ENCODE measurements at regions not wholly inside any gene's neighbourhood (a gene's known extent, or its start where the extent isn't known, plus 50 kb on each side); places are given as distances from the start of the nearest gene placed in this dataset.
"Not testable (repeated sequence)": the region's sequence is repeated elsewhere in the genome, so short reads cannot be mapped to it uniquely, and the experiment has no call there.

- no peak for ATAC-seq
- TF ChIP-seq POU6F1 (CRISPR knock-in tag; IDR thresholded peaks at IDR 0.05; ENCODE audit: borderline replicate concordance, low read depth) = no peak
- TF ChIP-seq TCF4 (CRISPR knock-in tag; IDR thresholded peaks at IDR 0.05; ENCODE audit: borderline replicate concordance) = no peak
- no peak for TF ChIP-seq ESRRG (CRISPR knock-in tag; IDR thresholded peaks at IDR 0.05)
- no peak for TF ChIP-seq RARB (CRISPR knock-in tag; IDR thresholded peaks at IDR 0.05)
- TF ChIP-seq CSDC2 (CRISPR knock-in tag; IDR thresholded peaks at IDR 0.05) = no peak
- no peak for TF ChIP-seq ISL1 (CRISPR knock-in tag; IDR thresholded peaks at IDR 0.05)
- no peak for TF ChIP-seq ZNF70 (CRISPR knock-in tag; IDR thresholded peaks at IDR 0.05)
- TF ChIP-seq ZNF565 (CRISPR knock-in tag; conservative IDR thresholded peaks at IDR 0.05; ENCODE audit: low read depth) = no peak
- no peak for TF ChIP-seq SNAI2 (CRISPR knock-in tag; IDR thresholded peaks at IDR 0.05)
- no peak for TF ChIP-seq PPARA (CRISPR knock-in tag; IDR thresholded peaks at IDR 0.05; ENCODE audit: borderline replicate concordance)
- no peak for TF ChIP-seq ARNTL (CRISPR knock-in tag; IDR thresholded peaks at IDR 0.05; ENCODE audit: borderline replicate concordance, low read depth)
- TF ChIP-seq GLIS3 (CRISPR knock-in tag; IDR thresholded peaks at IDR 0.05) = no peak
- no peak for TF ChIP-seq ZNF8 (CRISPR knock-in tag; IDR thresholded peaks at IDR 0.05)
- TF ChIP-seq TSHZ2 (CRISPR knock-in tag; IDR thresholded peaks at IDR 0.05) = no peak
- no peak for TF ChIP-seq ZC3H10 (CRISPR knock-in tag; IDR thresholded peaks at IDR 0.05)
- TF ChIP-seq PATZ1 (CRISPR knock-in tag; IDR thresholded peaks at IDR 0.05; ENCODE audit: borderline replicate concordance) = no peak
- TF ChIP-seq ZFP3 (CRISPR knock-in tag; IDR thresholded peaks at IDR 0.05) = no peak
- TF ChIP-seq BACH2 (CRISPR knock-in tag; IDR thresholded peaks at IDR 0.05; ENCODE audit: borderline replicate concordance) = no peak
These were observed 1352.0 kb upstream of the CDH9 start for GRCh38 chr5:28390341-28390740.

- ATAC-seq = not testable (repeated sequence)
These were observed 1351.3 kb upstream of the CDH9 start for GRCh38 chr5:28389727-28390126.

- TF ChIP-seq ZC3H10 (CRISPR knock-in tag; IDR thresholded peaks at IDR 0.05) = no peak
- no peak for TF ChIP-seq ISL1 (CRISPR knock-in tag; IDR thresholded peaks at IDR 0.05)
- no peak for TF ChIP-seq GLIS3 (CRISPR knock-in tag; IDR thresholded peaks at IDR 0.05)
- no peak for TF ChIP-seq CREB5 (CRISPR knock-in tag; IDR thresholded peaks at IDR 0.05; ENCODE audit: low read depth)
- TF ChIP-seq ZNF8 (CRISPR knock-in tag; IDR thresholded peaks at IDR 0.05) = no peak
- no peak for TF ChIP-seq TCF4 (CRISPR knock-in tag; IDR thresholded peaks at IDR 0.05; ENCODE audit: borderline replicate concordance)
- no peak for TF ChIP-seq CSDC2 (CRISPR knock-in tag; IDR thresholded peaks at IDR 0.05)
- TF ChIP-seq SNAI2 (CRISPR knock-in tag; IDR thresholded peaks at IDR 0.05) = no peak
- ATAC-seq = no peak
These were observed 1350.0 kb upstream of the CDH9 start for GRCh38 chr5:28388428-28388827.

GRCh38 chr5:28386712-28387111, 1348.3 kb upstream of the CDH9 start:
- no peak for ATAC-seq
- TF ChIP-seq ZNF565 (CRISPR knock-in tag; conservative IDR thresholded peaks at IDR 0.05; ENCODE audit: low read depth) = no peak
- no peak for TF ChIP-seq CSDC2 (CRISPR knock-in tag; IDR thresholded peaks at IDR 0.05)
- no peak for TF ChIP-seq PATZ1 (CRISPR knock-in tag; IDR thresholded peaks at IDR 0.05; ENCODE audit: borderline replicate concordance)
- TF ChIP-seq POU6F1 (CRISPR knock-in tag; IDR thresholded peaks at IDR 0.05; ENCODE audit: borderline replicate concordance, low read depth) = no peak
- no peak for TF ChIP-seq OSR1 (CRISPR knock-in tag; IDR thresholded peaks at IDR 0.05)
- no peak for TF ChIP-seq ZC3H10 (CRISPR knock-in tag; IDR thresholded peaks at IDR 0.05)
- no peak for TF ChIP-seq ARNTL (CRISPR knock-in tag; IDR thresholded peaks at IDR 0.05; ENCODE audit: borderline replicate concordance, low read depth)
- TF ChIP-seq BACH2 (CRISPR knock-in tag; IDR thresholded peaks at IDR 0.05; ENCODE audit: borderline replicate concordance) = no peak
- no peak for TF ChIP-seq GLIS3 (CRISPR knock-in tag; IDR thresholded peaks at IDR 0.05)
- no peak for TF ChIP-seq ZNF8 (CRISPR knock-in tag; IDR thresholded peaks at IDR 0.05)
- TF ChIP-seq ZFP3 (CRISPR knock-in tag; IDR thresholded peaks at IDR 0.05) = no peak
- TF ChIP-seq CSRNP3 (CRISPR knock-in tag; IDR thresholded peaks at IDR 0.05) = no peak
- TF ChIP-seq ZNF70 (CRISPR knock-in tag; IDR thresholded peaks at IDR 0.05) = no peak
- TF ChIP-seq ISL1 (CRISPR knock-in tag; IDR thresholded peaks at IDR 0.05) = no peak
- TF ChIP-seq ESRRG (CRISPR knock-in tag; IDR thresholded peaks at IDR 0.05) = no peak
- no peak for TF ChIP-seq ZFP30 (CRISPR knock-in tag; IDR thresholded peaks at IDR 0.05)
- no peak for TF ChIP-seq PPARA (CRISPR knock-in tag; IDR thresholded peaks at IDR 0.05; ENCODE audit: borderline replicate concordance)

All from SK-N-SH treated with all-trans-retinoic acid at 6 μM for 48 hours (cell line).